Karpas-422 (cell line): ENCODE measurements at regions not wholly inside any gene's neighbourhood (a gene's known extent, or its start where the extent isn't known, plus 50 kb on each side); places are given as distances from the start of the nearest gene placed in this dataset.

Source experiments
- DNase-seq: peaks from one replicate; pipeline ENCODE4 v3.0.0-alpha.2; 2015
- H2AFZ ChIP-seq: fragments of 200-600 bp; sonication (generic); 2 replicates; pipeline ENCODE4 v1.6.1; 2014; ENCODE audit warnings: antibody characterized with exemption, low read length, mixed read lengths
- H3K27ac ChIP-seq: fragments of 200-600 bp; sonication (generic); 2 replicates; pipeline ENCODE4 v1.5.1; 2014; ENCODE audit warnings: mild to moderate bottlenecking, low read length, moderate library complexity
- H3K27me3 ChIP-seq: fragments of 200-600 bp; sonication (generic); 2 replicates; pipeline ENCODE4 v1.6.1; 2014; ENCODE audit warnings: low read length, mixed read lengths
- H3K36me3 ChIP-seq: fragments of 200-600 bp; sonication (generic); 2 replicates; pipeline ENCODE4 v1.6.1; 2014; ENCODE audit warnings: low read length, mixed read lengths; ENCODE audit not compliant: insufficient read depth
- H3K4me1 ChIP-seq: fragments of 200-600 bp; sonication (generic); 2 replicates; pipeline ENCODE4 v1.6.1; 2014; ENCODE audit warnings: mild to moderate bottlenecking, low read length, mixed read lengths
- H3K4me2 ChIP-seq: fragments of 200-600 bp; sonication (generic); 2 replicates; pipeline ENCODE4 v1.6.1; 2014; ENCODE audit warnings: low read length, low read depth, mild to moderate bottlenecking; ENCODE audit not compliant: poor library complexity, severe bottlenecking
- H3K4me3 ChIP-seq: fragments of 200-600 bp; sonication (generic); 2 replicates; pipeline ENCODE4 v1.5.1; 2014; ENCODE audit warnings: mild to moderate bottlenecking, antibody characterized with exemption, low read length, mixed read lengths
- H3K79me2 ChIP-seq: fragments of 200-600 bp; sonication (generic); 2 replicates; pipeline ENCODE4 v1.6.1; 2014; ENCODE audit warnings: mild to moderate bottlenecking, low read length, mixed read lengths
- H3K9ac ChIP-seq: fragments of 200-600 bp; sonication (generic); 2 replicates; pipeline ENCODE4 v1.6.0; 2014; ENCODE audit warnings: low read length
- H3K9me2 ChIP-seq: fragments of 200-600 bp; sonication (generic), shearing (Covaris generic); replicated peaks from 2 replicates; pipeline ENCODE4 v1.6.0; 2014; ENCODE audit warnings: mild to moderate bottlenecking, low read length, moderate library complexity; ENCODE audit not compliant: insufficient read depth
- H3K9me3 ChIP-seq: fragments of 300-700, 200-600 bp; sonication (generic); 2 replicates; pipeline ENCODE4 v1.6.1; 2014; ENCODE audit warnings: low read length, mixed read lengths
- H4K20me1 ChIP-seq: fragments of 200-600 bp; sonication (generic); 2 replicates; pipeline ENCODE4 v1.6.1; 2014; ENCODE audit warnings: mild to moderate bottlenecking, antibody characterized with exemption, low read length, low read depth; ENCODE audit not compliant: insufficient read depth

- Histone ChIP-seq H3K4me3 (no peak overlapping the region), H4K20me1 (no peaks in the 10 kb centered on the region), H3K36me3 (no peaks in the 10 kb centered on the region), H3K9me2 (no peaks in the 10 kb centered on the region), H3K4me2 (no peak overlapping the region), H3K27ac (no peak overlapping the region), H3K27me3 (no peaks in the 10 kb centered on the region), H2AFZ (no peak overlapping the region), H3K4me1 (peaks cover 4% of the 10 kb centered on the region), H3K9me3 (no peaks in the 10 kb centered on the region), H3K9ac (no peak overlapping the region), H3K79me2 (no peaks in the 10 kb centered on the region)
- DNase-seq = no peak
These were observed 363.1 kb upstream of the ZFP42 start for GRCh38 chr4:187632260-187632995.

- Histone ChIP-seq H3K4me2 (no peak overlapping the region), H3K4me3 (no peak overlapping the region), H3K4me1 (peaks cover 4% of the 10 kb centered on the region), H3K27me3 (no peaks in the 10 kb centered on the region), H3K9ac (no peak overlapping the region), H4K20me1 (no peaks in the 10 kb centered on the region), H3K9me2 (no peaks in the 10 kb centered on the region), H3K36me3 (no peaks in the 10 kb centered on the region), H3K79me2 (no peaks in the 10 kb centered on the region), H3K27ac (no peak overlapping the region), H2AFZ (no peak overlapping the region), H3K9me3 (no peaks in the 10 kb centered on the region)
- no peak for DNase-seq
These were observed 362.3 kb upstream of the ZFP42 start for GRCh38 chr4:187633245-187633644.

GRCh38 chr4:187656959-187657358 lies 338.6 kb upstream of the ZFP42 start:
- Histone ChIP-seq H3K36me3 (no peaks in the 10 kb centered on the region), H3K4me1 (no peaks in the 10 kb centered on the region), H3K4me2 (no peak overlapping the region), H2AFZ (no peak overlapping the region), H3K79me2 (no peaks in the 10 kb centered on the region), H3K4me3 (no peak overlapping the region), H3K27ac (no peak overlapping the region), H3K27me3 (no peaks in the 10 kb centered on the region), H3K9me3 (no peaks in the 10 kb centered on the region), H3K9ac (no peak overlapping the region), H3K9me2 (no peaks in the 10 kb centered on the region), H4K20me1 (no peaks in the 10 kb centered on the region)
- DNase-seq = no peak

- H3K79me2 ChIP-seq = no peaks in the 10 kb centered on the region
- no peaks in the 10 kb centered on the region for H4K20me1 ChIP-seq
- no peaks in the 10 kb centered on the region for H3K4me1 ChIP-seq
- no peak overlapping the region for H3K27ac ChIP-seq
- no peak overlapping the region for H3K4me3 ChIP-seq
- H3K27me3 ChIP-seq = no peaks in the 10 kb centered on the region
- no peak overlapping the region for H3K9ac ChIP-seq
- no peak overlapping the region for H2AFZ ChIP-seq
- no peaks in the 10 kb centered on the region for H3K9me3 ChIP-seq
- no peaks in the 10 kb centered on the region for H3K9me2 ChIP-seq
- no peak for DNase-seq
- no peak overlapping the region for H3K4me2 ChIP-seq
- no peaks in the 10 kb centered on the region for H3K36me3 ChIP-seq
These were observed 332.5 kb upstream of the ZFP42 start for GRCh38 chr4:187663076-187663475.

- Histone ChIP-seq H3K27ac (no peak overlapping the region), H3K79me2 (no peaks in the 10 kb centered on the region), H3K27me3 (no peaks in the 10 kb centered on the region), H3K4me2 (no peak overlapping the region), H3K36me3 (no peaks in the 10 kb centered on the region), H3K9ac (no peak overlapping the region), H3K4me1 (no peaks in the 10 kb centered on the region), H2AFZ (no peak overlapping the region), H3K9me2 (no peaks in the 10 kb centered on the region), H3K4me3 (no peak overlapping the region), H3K9me3 (no peaks in the 10 kb centered on the region), H4K20me1 (no peaks in the 10 kb centered on the region)
- DNase-seq = no peak
These were observed 331.6 kb upstream of the ZFP42 start for GRCh38 chr4:187664011-187664410.

GRCh38 chr4:187665086-187665485 lies 330.5 kb upstream of the ZFP42 start:
- Histone ChIP-seq H3K36me3 (no peaks in the 10 kb centered on the region), H3K4me1 (no peaks in the 10 kb centered on the region), H3K9me3 (no peaks in the 10 kb centered on the region), H3K4me3 (no peak overlapping the region), H2AFZ (no peak overlapping the region), H3K4me2 (no peak overlapping the region), H3K27ac (no peak overlapping the region), H4K20me1 (no peaks in the 10 kb centered on the region), H3K9ac (no peak overlapping the region), H3K27me3 (no peaks in the 10 kb centered on the region), H3K79me2 (no peaks in the 10 kb centered on the region), H3K9me2 (no peaks in the 10 kb centered on the region)
- DNase-seq = no peak

- Histone ChIP-seq H3K79me2 (no peaks in the 10 kb centered on the region), H3K9me2 (no peaks in the 10 kb centered on the region), H3K27me3 (no peaks in the 10 kb centered on the region), H4K20me1 (no peaks in the 10 kb centered on the region), H3K4me3 (no peak overlapping the region), H3K9me3 (no peaks in the 10 kb centered on the region), H3K36me3 (no peaks in the 10 kb centered on the region), H3K4me1 (no peaks in the 10 kb centered on the region), H2AFZ (no peak overlapping the region), H3K4me2 (no peak overlapping the region), H3K9ac (no peak overlapping the region), H3K27ac (no peak overlapping the region)
- DNase-seq = no peak
These were observed 329.5 kb upstream of the ZFP42 start for GRCh38 chr4:187666034-187666433.

- Histone ChIP-seq H3K9me2 (no peaks in the 10 kb centered on the region), H3K27me3 (no peaks in the 10 kb centered on the region), H3K36me3 (no peaks in the 10 kb centered on the region), H3K4me2 (no peak overlapping the region), H3K9ac (no peak overlapping the region), H3K4me3 (no peak overlapping the region), H3K9me3 (no peaks in the 10 kb centered on the region), H3K79me2 (no peaks in the 10 kb centered on the region), H3K4me1 (no peaks in the 10 kb centered on the region), H3K27ac (no peak overlapping the region), H4K20me1 (no peaks in the 10 kb centered on the region), H2AFZ (no peak overlapping the region)
- DNase-seq = no peak
These were observed 328.7 kb upstream of the ZFP42 start for GRCh38 chr4:187666697-187667494.
